Natural killer cell (primary cell): ENCODE measurements at regions not wholly inside any gene's neighbourhood (a gene's known extent, or its start where the extent isn't known, plus 50 kb on each side); places are given as distances from the start of the nearest gene placed in this dataset.

ENCODE experiments used
- ATAC-seq, 3 donors: fragments of 150-1000 bp in 2 of 3; fragments of 200-7000 bp in 1 of 3; cut with Tn5 transposase; 1 replicate in 1 of 3; 2 replicates in 2 of 3; pipeline ENCODE4 v1.10.0; 2021; ENCODE audit warnings: mild to moderate bottlenecking in 2 of 3, moderate library complexity in 2 of 3
- DNase-seq, 2 donors: peaks; one replicate each; pipeline versions ENCODE4 v3.0.0 to v3.0.0-alpha.2; 2013 to 2021; ENCODE audit warnings: mixed read lengths in 1 of 2
- H3K27ac ChIP-seq: one replicate; pipeline ENCODE4 v1.5.1; 2013; ENCODE audit warnings: mild to moderate bottlenecking, low read length
- H3K27me3 ChIP-seq: one replicate; pipeline ENCODE4 v1.6.1; 2013; ENCODE audit warnings: low read length; ENCODE audit not compliant: control insufficient read depth, insufficient read depth
- H3K36me3 ChIP-seq: one replicate; pipeline ENCODE4 v1.6.1; 2013; ENCODE audit warnings: low read length; ENCODE audit not compliant: control insufficient read depth, insufficient read depth
- H3K4me1 ChIP-seq: one replicate; pipeline ENCODE4 v1.6.1; 2013; ENCODE audit warnings: low read length; ENCODE audit not compliant: control insufficient read depth, insufficient read depth
- H3K4me3 ChIP-seq: one replicate; pipeline ENCODE4 v1.5.1; 2013; ENCODE audit warnings: low read length
- H3K9me3 ChIP-seq: one replicate; pipeline ENCODE4 v1.6.1; 2013; ENCODE audit warnings: low read length; ENCODE audit not compliant: control insufficient read depth, insufficient read depth
- H3K27ac Mint-ChIP-seq, 2 donors: one replicate each; pipeline ENCODE4 v1.8.0; 2022; ENCODE audit warnings: mild to moderate bottlenecking in 2 of 2, mixed read lengths in 2 of 2, moderate library complexity in 1 of 2
- H3K27me3 Mint-ChIP-seq, 2 donors: one replicate each; pipeline ENCODE4 v1.8.0; 2022; ENCODE audit warnings: low read depth in 2 of 2, mixed read lengths in 2 of 2
- H3K36me3 Mint-ChIP-seq: one replicate; pipeline ENCODE4 v1.8.0; 2022; ENCODE audit warnings: mixed read lengths
- H3K4me1 Mint-ChIP-seq, 2 donors: one replicate each; pipeline ENCODE4 v1.8.0; 2022; ENCODE audit warnings: mixed read lengths in 2 of 2
- H3K4me3 Mint-ChIP-seq: one replicate; pipeline ENCODE4 v1.8.0; 2022; ENCODE audit warnings: mild to moderate bottlenecking, moderate library complexity, mixed read lengths
- H3K9me3 Mint-ChIP-seq, 2 donors: one replicate each; pipeline ENCODE4 v1.8.0; 2022; ENCODE audit warnings: mixed read lengths in 2 of 2
- CTCF ChIP-seq: fragments of 200-600 bp; IDR thresholded peaks from one replicate; pipeline ENCODE4 v1.8.0; 2022; ENCODE audit warnings: antibody characterized with exemption
- WGBS: methylation state at CpG from one replicate; pipeline ENCODE4 v1.1.7; 2013; ENCODE audit warnings: missing lambda C conversion rate; ENCODE audit not compliant: insufficient coverage; 5-methylcytosine and 5-hydroxymethylcytosine counted together
- intact Hi-C: fragments of 100-400 bp; cut with micrococcal nuclease; formaldehyde crosslinking; loops from one replicate; pipeline ENCODE4 v1.14.2; 2022

DNA sequence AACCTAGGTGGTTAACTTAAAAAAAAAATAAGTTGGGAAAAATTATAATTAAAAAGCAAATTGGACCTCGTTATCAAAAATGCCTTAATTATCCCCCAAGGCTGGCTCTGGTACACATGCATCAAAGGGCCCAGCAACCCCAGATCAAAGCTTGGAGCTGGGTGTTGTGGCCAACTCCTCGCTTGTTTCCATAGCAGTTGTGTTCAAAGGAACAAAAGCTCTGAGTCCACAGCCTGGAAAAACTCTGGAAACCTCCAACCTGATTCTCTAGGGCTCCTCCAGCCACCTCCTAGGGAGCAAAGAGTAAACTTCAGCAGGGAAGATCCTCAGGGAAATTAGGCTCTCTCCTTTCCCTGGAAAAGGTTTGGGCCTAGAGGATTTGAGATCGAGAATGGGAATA lies 149.4 kb downstream of the NXPE2 start:
- 67% methylated on average over 2 of the region's 3 CpGs for WGBS
- peaks cover 0 to 7% of the 10 kb centered on the region in 2 donors for H3K27me3 Mint-ChIP-seq

GRCh38 chr11:114832532-114833125 lies 154.3 kb downstream of the NXPE2 start:
- H3K27me3 ChIP-seq = no peaks in the 10 kb centered on the region
- ATAC-seq = no peak
- H3K36me3 Mint-ChIP-seq = no peaks in the 10 kb centered on the region
- H3K4me3 Mint-ChIP-seq = no peak overlapping the region
- no peaks in the 10 kb centered on the region for H3K9me3 Mint-ChIP-seq
- H3K4me1 ChIP-seq = no peaks in the 10 kb centered on the region
- no peaks in the 10 kb centered on the region for H3K9me3 ChIP-seq
- no peak overlapping the region for H3K27ac ChIP-seq
- intact Hi-C loops = no loop called here
- no peak overlapping the region for H3K4me3 ChIP-seq
- 5% methylated on average over 6 of the region's 6 CpGs for WGBS
- H3K27ac Mint-ChIP-seq = no peak overlapping the region
- DNase-seq = no peak
- TF ChIP-seq CTCF = no peak
- no peaks in the 10 kb centered on the region for H3K4me1 Mint-ChIP-seq
- peaks cover 0 to 3% of the 10 kb centered on the region in 2 donors for H3K27me3 Mint-ChIP-seq
- H3K36me3 ChIP-seq = no peaks in the 10 kb centered on the region

More for the DNA sequence above, 149.4 kb downstream of the NXPE2 start:
- H3K27ac Mint-ChIP-seq = no peak overlapping the region
- DNase-seq (no peak), ATAC-seq (no peak)
- H3K4me3 Mint-ChIP-seq = no peak overlapping the region
- no peaks in the 10 kb centered on the region for H3K4me1 Mint-ChIP-seq
- H3K4me3 ChIP-seq = no peak overlapping the region
- no peaks in the 10 kb centered on the region for H3K9me3 ChIP-seq
- peaks cover 0 to 4% of the 10 kb centered on the region in 2 donors for H3K9me3 Mint-ChIP-seq
- no peaks in the 10 kb centered on the region for H3K36me3 Mint-ChIP-seq
- no peaks in the 10 kb centered on the region for H3K4me1 ChIP-seq
- no peak overlapping the region for H3K27ac ChIP-seq
- no peak for TF ChIP-seq CTCF
- H3K36me3 ChIP-seq = no peaks in the 10 kb centered on the region
- intact Hi-C loops = no loop called here
- no peaks in the 10 kb centered on the region for H3K27me3 ChIP-seq

GRCh38 chr11:114836161-114836560 lies 157.8 kb downstream of the NXPE2 start:
- no peak for DNase-seq
- ATAC-seq = no peak
- Histone ChIP-seq H3K4me1 (no peaks in the 10 kb centered on the region), H3K27me3 (no peaks in the 10 kb centered on the region), H3K4me3 (no peak overlapping the region), H3K9me3 (no peaks in the 10 kb centered on the region), H3K36me3 (no peaks in the 10 kb centered on the region), H3K27ac (no peak overlapping the region)
- H3K27ac Mint-ChIP-seq = no peak overlapping the region
- no peaks in the 10 kb centered on the region for H3K4me1 Mint-ChIP-seq
- no peak for TF ChIP-seq CTCF
- peaks cover 6 to 8% of the 10 kb centered on the region in 2 donors for H3K9me3 Mint-ChIP-seq
- intact Hi-C loops = no loop called here
- no peaks in the 10 kb centered on the region for H3K36me3 Mint-ChIP-seq
- H3K27me3 Mint-ChIP-seq = peaks cover 0 to 3% of the 10 kb centered on the region in 2 donors
- 84% methylated on average over 3 of the region's 3 CpGs for WGBS
- no peak overlapping the region for H3K4me3 Mint-ChIP-seq

- ATAC-seq (no peak), DNase-seq (no peak)
- no peak overlapping the region for H3K27ac Mint-ChIP-seq
- no peaks in the 10 kb centered on the region for H3K4me1 Mint-ChIP-seq
- H3K4me3 ChIP-seq = no peak overlapping the region
- 83% methylated on average over 1 of the region's 1 CpG for WGBS
- H3K36me3 Mint-ChIP-seq = no peaks in the 10 kb centered on the region
- peaks cover 0 to 2% of the 10 kb centered on the region in 2 donors for H3K9me3 Mint-ChIP-seq
- H3K27ac ChIP-seq = no peak overlapping the region
- no peaks in the 10 kb centered on the region for H3K4me1 ChIP-seq
- H3K4me3 Mint-ChIP-seq = no peak overlapping the region
- no peak for TF ChIP-seq CTCF
- no peaks in the 10 kb centered on the region for H3K36me3 ChIP-seq
- H3K27me3 Mint-ChIP-seq = peaks cover 0 to 13% of the 10 kb centered on the region in 2 donors
- no peaks in the 10 kb centered on the region for H3K9me3 ChIP-seq
- intact Hi-C loops = no loop called here
- H3K27me3 ChIP-seq = no peaks in the 10 kb centered on the region
These were observed 166.6 kb downstream of the NXPE2 start for GRCh38 chr11:114844896-114845295.
